Hepatocyte (in vitro differentiated cells): ENCODE measurements at regions not wholly inside any gene's neighbourhood (a gene's known extent, or its start where the extent isn't known, plus 50 kb on each side); places are given as distances from the start of the nearest gene placed in this dataset.
A peak's percentile ranks its signal among the peaks of the same experiment; 100 is the strongest.

Experiments
- DNase-seq: peaks from one replicate; pipeline ENCODE4 v3.0.0-alpha.2; 2016; ENCODE audit warnings: low spot score
- H2AFZ ChIP-seq: fragments of 200-600 bp; sonication (generic); 2 replicates; pipeline ENCODE4 v1.6.0; 2016; ENCODE audit warnings: antibody characterized with exemption, mild to moderate bottlenecking
- H3K27ac ChIP-seq: fragments of 200-600 bp; sonication (generic); 2 replicates; pipeline ENCODE4 v1.5.1; 2016; ENCODE audit warnings: mild to moderate bottlenecking
- H3K27me3 ChIP-seq: fragments of 200-600 bp; sonication (generic); 2 replicates; pipeline ENCODE4 v1.6.1; 2016
- H3K36me3 ChIP-seq: fragments of 200-600 bp; sonication (generic); replicated peaks from 2 replicates; pipeline ENCODE4 v1.5.1; 2016; ENCODE audit warnings: low read depth; ENCODE audit not compliant: insufficient read depth
- H3K4me1 ChIP-seq: fragments of 200-600 bp; sonication (generic); 2 replicates; pipeline ENCODE4 v1.5.1; 2016; ENCODE audit warnings: mild to moderate bottlenecking, moderate library complexity; ENCODE audit not compliant: insufficient read depth
- H3K4me2 ChIP-seq: fragments of 200-600 bp; sonication (generic); 2 replicates; pipeline ENCODE4 v1.6.0; 2016
- H3K4me3 ChIP-seq: fragments of 200-600 bp; sonication (generic); 2 replicates; pipeline ENCODE4 v1.5.1; 2016; ENCODE audit warnings: mild to moderate bottlenecking
- H3K79me2 ChIP-seq: fragments of 200-600 bp; sonication (generic); 2 replicates; pipeline ENCODE4 v1.6.0; 2017; ENCODE audit warnings: mild to moderate bottlenecking
- H3K9me2 ChIP-seq: fragments of 200-600 bp; sonication (generic); replicated peaks from 2 replicates; pipeline ENCODE4 v1.6.0; 2017; ENCODE audit warnings: mild to moderate bottlenecking; ENCODE audit not compliant: insufficient read depth
- H3K9me3 ChIP-seq: fragments of 200-600 bp; sonication (generic); 2 replicates; pipeline ENCODE4 v1.5.1; 2016; ENCODE audit warnings: low read depth, mild to moderate bottlenecking
- H4K20me1 ChIP-seq: fragments of 200-600 bp; sonication (generic); 2 replicates; pipeline ENCODE4 v1.6.0; 2016; ENCODE audit warnings: mild to moderate bottlenecking; ENCODE audit not compliant: insufficient read depth, poor library complexity, severe bottlenecking
- CTCF ChIP-seq: fragments of 200-600 bp; sonication (generic); IDR thresholded peaks from 2 replicates; pipeline ENCODE4 v1.5.1; 2016; ENCODE audit warnings: antibody characterized with exemption, mild to moderate bottlenecking; ENCODE audit not compliant: poor library complexity
- EZH2 ChIP-seq: fragments of 200-600 bp; sonication (generic); IDR thresholded peaks from 2 replicates; pipeline ENCODE4 v1.6.1; 2016; ENCODE audit warnings: antibody characterized with exemption, mild to moderate bottlenecking, borderline replicate concordance
- EZH2phosphoT487 ChIP-seq: fragments of 200-600 bp; sonication (generic); IDR thresholded peaks from one replicate; pipeline ENCODE4 v1.6.1; 2018; ENCODE audit warnings: antibody characterized with exemption, mild to moderate bottlenecking, low read depth, moderate library complexity; ENCODE audit not compliant: unreplicated experiment, severe bottlenecking
- WGBS: methylation state at CpG from one replicate; pipeline ENCODE4 v1.1.6; 2016; ENCODE audit warnings: low lambda C conversion rate; ENCODE audit errors: missing lambda C conversion rate; 5-methylcytosine and 5-hydroxymethylcytosine counted together

DNA sequence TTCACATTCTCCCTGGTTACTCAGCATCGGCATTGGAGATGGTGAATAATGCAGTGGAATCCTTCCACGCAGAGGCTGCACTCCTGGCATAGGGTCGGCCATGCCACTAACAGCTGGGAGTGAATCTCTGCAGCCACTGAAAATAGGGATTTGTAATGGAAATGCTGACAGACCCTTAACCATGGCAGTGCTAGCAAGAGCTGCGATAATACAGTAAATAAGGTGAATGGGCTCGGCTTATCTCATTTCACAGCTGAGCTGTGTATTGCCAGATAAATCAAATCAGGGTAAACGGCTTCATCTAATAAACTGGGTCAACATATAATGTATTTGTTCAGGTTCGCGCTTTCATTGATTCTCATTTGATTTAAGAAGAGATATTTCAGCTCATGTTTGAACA lies 156.8 kb downstream of the SLC35B3 start:
- TF ChIP-seq EZH2phosphoT487 (no peak), CTCF (no peak), EZH2 (no peak)
- Histone ChIP-seq H3K4me1 (peaks cover 10% of the 10 kb centered on the region), H3K4me2 (no peak overlapping the region), H3K9me2 (no peaks in the 10 kb centered on the region), H3K9me3 (no peaks in the 10 kb centered on the region), H3K4me3 (no peak overlapping the region), H4K20me1 (no peaks in the 10 kb centered on the region), H3K27me3 (no peaks in the 10 kb centered on the region), H3K79me2 (no peaks in the 10 kb centered on the region), H3K36me3 (no peaks in the 10 kb centered on the region), H2AFZ (no peak overlapping the region), H3K27ac (no peak overlapping the region)
- no peak for DNase-seq
- 74% methylated on average over 8 of the region's 8 CpGs for WGBS

GRCh38 chr6:8277769-8278168 lies 157.6 kb downstream of the SLC35B3 start:
- peaks cover 10% of the 10 kb centered on the region for H3K4me1 ChIP-seq
- WGBS: 43% methylated on average over 7 of the region's 7 CpGs
- TF ChIP-seq EZH2phosphoT487: no peak
- no peak for TF ChIP-seq CTCF
- no peak for TF ChIP-seq EZH2
- H2AFZ ChIP-seq: no peak overlapping the region
- H3K4me3 ChIP-seq: no peak overlapping the region
- peak overlapping the region; percentile 13 for H3K4me2 ChIP-seq
- H3K36me3 ChIP-seq: no peaks in the 10 kb centered on the region
- no peaks in the 10 kb centered on the region for H3K79me2 ChIP-seq
- no peaks in the 10 kb centered on the region for H3K27me3 ChIP-seq
- H3K9me3 ChIP-seq: no peaks in the 10 kb centered on the region
- no peak overlapping the region for H3K27ac ChIP-seq
- no peaks in the 10 kb centered on the region for H4K20me1 ChIP-seq
- H3K9me2 ChIP-seq: no peaks in the 10 kb centered on the region
- DNase-seq: peak; percentile 28

- Histone ChIP-seq H3K4me3 (no peak overlapping the region), H3K9me3 (no peaks in the 10 kb centered on the region), H3K79me2 (no peaks in the 10 kb centered on the region), H3K4me1 (peaks cover 10% of the 10 kb centered on the region), H3K36me3 (no peaks in the 10 kb centered on the region), H3K4me2 (no peak overlapping the region), H3K27me3 (no peaks in the 10 kb centered on the region), H3K27ac (no peak overlapping the region), H2AFZ (no peak overlapping the region), H3K9me2 (no peaks in the 10 kb centered on the region), H4K20me1 (no peaks in the 10 kb centered on the region)
- no peak for DNase-seq
- no peak for TF ChIP-seq EZH2
- TF ChIP-seq CTCF: no peak
- TF ChIP-seq EZH2phosphoT487: no peak
- 90% methylated on average over 7 of the region's 7 CpGs for WGBS
Measured at GRCh38 chr6:8276148-8276547, 159.2 kb downstream of the SLC35B3 start.

GRCh38 chr6:8275667-8276066 lies 159.7 kb downstream of the SLC35B3 start:
- Histone ChIP-seq H3K36me3 (no peaks in the 10 kb centered on the region), H4K20me1 (no peaks in the 10 kb centered on the region), H3K27me3 (no peaks in the 10 kb centered on the region), H3K27ac (no peak overlapping the region), H3K9me2 (no peaks in the 10 kb centered on the region), H3K9me3 (no peaks in the 10 kb centered on the region), H3K4me1 (peaks cover 10% of the 10 kb centered on the region), H3K79me2 (no peaks in the 10 kb centered on the region), H2AFZ (no peak overlapping the region), H3K4me2 (no peak overlapping the region), H3K4me3 (no peak overlapping the region)
- no peak for DNase-seq
- TF ChIP-seq CTCF: no peak
